DOHH2 (cell line): ENCODE measurements at regions not wholly inside any gene's neighbourhood (a gene's known extent, or its start where the extent isn't known, plus 50 kb on each side); places are given as distances from the start of the nearest gene placed in this dataset.

ENCODE experiments used
- EZH2phosphoT487 ChIP-seq: fragments of 200-600 bp; sonication (generic); IDR thresholded peaks from 2 replicates; pipeline ENCODE4 v1.6.1; 2017; ENCODE audit warnings: borderline replicate concordance, mild to moderate bottlenecking, antibody characterized with exemption, low read length, moderate library complexity, mixed read lengths
- TF ChIP-seq, protein P1 (sequence below): fragments of 200-600 bp; sonication (generic); IDR thresholded peaks from one replicate; pipeline ENCODE4 v1.5.1; 2014; ENCODE audit warnings: antibody characterized with exemption, mild to moderate bottlenecking, low read depth, low read length; ENCODE audit not compliant: poor library complexity, severe bottlenecking

DNA sequence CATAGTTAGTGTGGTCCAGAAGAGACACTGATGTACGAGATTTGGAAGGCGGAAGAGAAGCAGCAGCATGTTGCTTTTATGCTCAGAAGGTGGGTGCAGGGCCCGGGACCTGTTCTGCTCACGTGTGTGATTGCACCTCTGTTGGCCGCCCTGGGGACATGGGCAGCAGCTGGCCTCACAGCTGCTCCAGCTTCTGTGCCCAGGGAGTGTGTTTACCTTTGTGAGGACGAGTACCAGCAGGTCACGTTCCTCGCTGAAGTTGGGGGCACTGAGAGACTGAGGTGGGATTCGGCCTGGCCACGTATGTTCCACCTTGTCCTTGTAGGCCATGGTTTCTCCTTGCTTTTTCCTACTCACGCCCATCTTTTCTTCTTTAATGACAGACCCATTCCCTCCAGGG lies 86.3 kb downstream of the PMAIP1 start:
- TF ChIP-seq, protein P1, sequence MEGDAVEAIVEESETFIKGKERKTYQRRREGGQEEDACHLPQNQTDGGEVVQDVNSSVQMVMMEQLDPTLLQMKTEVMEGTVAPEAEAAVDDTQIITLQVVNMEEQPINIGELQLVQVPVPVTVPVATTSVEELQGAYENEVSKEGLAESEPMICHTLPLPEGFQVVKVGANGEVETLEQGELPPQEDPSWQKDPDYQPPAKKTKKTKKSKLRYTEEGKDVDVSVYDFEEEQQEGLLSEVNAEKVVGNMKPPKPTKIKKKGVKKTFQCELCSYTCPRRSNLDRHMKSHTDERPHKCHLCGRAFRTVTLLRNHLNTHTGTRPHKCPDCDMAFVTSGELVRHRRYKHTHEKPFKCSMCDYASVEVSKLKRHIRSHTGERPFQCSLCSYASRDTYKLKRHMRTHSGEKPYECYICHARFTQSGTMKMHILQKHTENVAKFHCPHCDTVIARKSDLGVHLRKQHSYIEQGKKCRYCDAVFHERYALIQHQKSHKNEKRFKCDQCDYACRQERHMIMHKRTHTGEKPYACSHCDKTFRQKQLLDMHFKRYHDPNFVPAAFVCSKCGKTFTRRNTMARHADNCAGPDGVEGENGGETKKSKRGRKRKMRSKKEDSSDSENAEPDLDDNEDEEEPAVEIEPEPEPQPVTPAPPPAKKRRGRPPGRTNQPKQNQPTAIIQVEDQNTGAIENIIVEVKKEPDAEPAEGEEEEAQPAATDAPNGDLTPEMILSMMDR = no peak
- no peak for TF ChIP-seq EZH2phosphoT487
